HG02852 (cell line): ENCODE measurements at regions not wholly inside any gene's neighbourhood (a gene's known extent, or its start where the extent isn't known, plus 50 kb on each side); places are given as distances from the start of the nearest gene placed in this dataset.

Source experiments
- ATAC-seq: cut with Tn5 transposase; IDR thresholded peaks from one replicate; pipeline ENCODE4 v1.9.1; 2021; ENCODE audit warnings: mild to moderate bottlenecking, moderate library complexity; ENCODE audit not compliant: unreplicated experiment

DNA sequence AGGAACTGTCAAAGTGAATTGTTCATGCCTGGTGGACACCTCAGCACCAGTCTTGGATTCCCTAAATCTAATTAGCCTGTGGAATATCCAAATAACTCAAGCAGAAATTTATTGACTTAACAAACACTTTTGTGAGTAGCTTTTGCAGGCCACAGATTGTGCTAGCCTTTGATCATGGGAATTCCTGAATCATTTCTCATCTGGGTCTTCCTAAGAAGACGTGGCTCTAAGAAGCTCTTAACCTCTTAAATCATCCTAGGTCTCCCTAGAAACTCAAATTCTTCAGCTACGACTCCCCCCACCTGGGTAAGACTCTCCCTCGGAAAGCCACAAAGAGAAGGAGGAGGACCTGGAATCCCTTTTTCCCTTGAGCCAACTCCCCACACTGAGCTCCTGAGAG, 53.8 kb upstream of the PSEN2 start:
- no peak for ATAC-seq

DNA sequence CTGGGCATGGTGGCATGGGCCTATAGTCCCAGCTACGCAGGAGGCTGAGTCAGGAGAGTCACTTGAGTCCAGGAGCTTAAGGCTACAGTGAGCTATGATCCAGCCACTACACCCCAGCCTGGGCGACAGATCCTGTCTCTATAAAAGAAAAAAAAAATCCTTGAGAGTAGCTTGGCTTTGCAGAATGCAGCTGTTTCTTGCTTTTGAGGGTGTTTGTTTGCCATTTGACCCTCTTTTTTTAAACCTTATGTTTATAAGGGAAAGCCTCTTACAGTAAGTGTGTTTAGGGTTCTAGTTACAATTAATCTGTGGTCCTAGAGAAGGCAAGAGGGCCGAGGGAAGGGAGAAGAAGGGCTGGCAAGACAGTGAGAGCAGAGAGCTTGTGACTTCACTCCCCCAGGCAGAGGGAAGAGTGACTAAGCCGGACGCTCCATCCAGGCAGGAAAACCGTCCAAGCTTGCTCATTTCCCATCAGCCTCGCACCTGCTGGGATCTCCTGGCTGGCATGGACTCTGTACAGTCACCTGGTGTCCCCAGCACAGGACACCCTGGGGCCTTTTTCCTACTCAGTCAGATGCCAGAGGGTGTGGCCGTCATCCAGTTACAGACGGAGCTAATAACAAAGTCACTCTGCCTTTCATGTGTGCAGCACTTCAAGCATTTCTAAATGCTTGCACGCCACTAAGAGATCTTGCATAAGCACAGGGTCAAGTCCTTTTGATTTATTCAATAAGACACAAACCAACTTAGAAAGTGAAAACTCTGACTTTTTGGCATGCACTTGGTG, 55.5 kb upstream of the PSEN2 start:
- no peak for ATAC-seq

DNA sequence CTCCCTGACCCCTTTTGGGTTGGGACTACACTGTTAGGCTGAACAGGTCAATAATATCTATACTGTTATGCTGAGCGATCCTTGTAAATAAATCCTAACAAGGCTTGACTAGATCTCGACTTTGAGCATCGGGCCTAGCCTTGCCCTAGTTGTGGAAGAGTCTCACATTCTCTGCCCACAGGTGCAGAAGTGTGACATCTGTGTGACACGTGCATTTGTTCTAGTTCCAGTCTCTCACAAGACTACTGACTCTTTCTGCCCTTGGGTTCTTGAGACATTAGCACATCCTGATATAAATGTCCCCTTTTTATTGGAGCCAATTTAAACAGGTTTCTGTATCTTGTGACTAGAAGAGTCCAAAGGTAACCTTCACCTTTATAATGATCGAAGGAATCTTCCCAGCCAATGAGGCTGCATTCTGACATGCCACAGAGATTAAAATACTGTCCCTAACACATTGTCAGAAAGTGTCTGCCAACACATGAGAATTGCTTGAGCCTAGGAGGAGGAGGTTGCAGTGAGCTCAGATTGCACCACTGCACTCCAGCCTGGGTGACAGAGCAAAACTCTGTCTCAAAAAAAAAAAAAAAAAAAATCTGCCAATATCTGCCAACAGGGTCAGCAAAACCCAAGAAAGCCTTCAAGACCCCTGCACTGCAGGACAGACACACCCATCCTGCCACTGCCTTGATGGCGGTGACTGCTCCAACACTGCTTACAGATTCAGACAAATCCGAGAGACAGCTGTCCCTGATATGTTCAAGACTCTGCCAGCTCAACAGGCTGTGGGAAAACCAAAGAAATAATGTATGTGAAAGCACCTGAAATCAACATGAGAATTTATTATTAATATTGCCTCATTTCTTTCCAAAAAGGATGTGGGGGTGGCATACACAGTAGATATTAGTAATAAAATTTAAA, 56.5 kb upstream of the PSEN2 start:
- ATAC-seq, result no peak

DNA sequence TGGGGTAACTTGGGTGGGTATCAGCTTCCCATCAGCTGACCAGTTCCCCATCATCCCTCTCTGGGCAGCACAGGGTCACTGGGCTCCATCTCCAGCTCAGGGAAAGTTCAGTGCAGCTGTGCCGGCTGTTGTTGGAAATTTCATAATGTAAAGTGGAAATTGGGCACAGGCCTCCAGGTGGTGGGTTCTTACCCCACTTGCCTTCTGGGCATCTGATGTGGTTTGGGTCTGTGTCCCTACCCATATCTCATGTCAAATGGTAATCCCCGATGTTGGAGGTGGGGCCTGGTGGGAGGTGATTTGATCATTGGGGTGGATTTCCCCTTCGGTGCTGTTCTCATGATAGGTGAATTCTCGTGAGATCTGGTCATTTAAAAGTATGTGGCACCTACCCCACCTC, 59.7 kb upstream of the PSEN2 start:
- no peak for ATAC-seq

DNA sequence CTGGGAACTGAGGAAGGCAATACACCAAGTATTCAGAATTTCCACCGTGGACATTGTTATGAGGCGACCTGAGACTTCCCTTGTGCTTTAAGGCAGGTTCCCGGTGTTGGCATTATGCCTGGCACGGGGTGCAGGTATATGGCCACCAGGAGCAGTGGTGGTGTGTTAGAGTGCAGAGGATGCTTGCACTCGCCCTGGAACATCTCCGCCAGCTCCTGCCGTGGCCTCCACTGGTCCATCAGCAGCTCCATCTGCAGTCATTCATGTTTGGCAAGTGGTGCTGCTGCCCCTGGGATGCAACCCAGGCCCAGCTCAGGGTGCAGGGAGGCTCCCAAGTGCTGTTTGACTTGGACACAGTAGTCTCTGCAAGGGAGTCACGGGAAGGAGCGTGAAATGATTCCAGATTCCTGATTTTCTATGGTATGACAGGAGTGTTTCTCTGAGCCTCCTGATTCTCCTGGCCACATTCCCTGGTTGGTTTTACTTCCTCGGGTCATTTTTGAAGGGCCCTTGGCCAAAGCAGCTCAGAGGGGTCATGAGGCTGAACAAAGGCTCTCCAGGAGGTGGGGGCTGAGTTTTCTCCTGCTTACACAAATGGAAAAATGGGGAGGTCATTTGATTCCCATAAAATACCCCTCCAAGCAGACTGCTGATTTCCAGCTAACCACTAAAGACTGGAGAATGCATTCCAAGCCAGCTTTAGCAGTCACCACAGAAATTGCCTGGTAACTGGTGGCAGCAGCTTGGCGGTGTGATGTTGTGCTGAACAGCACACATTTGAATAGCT, 60.4 kb upstream of the PSEN2 start:
- no peak for ATAC-seq

DNA sequence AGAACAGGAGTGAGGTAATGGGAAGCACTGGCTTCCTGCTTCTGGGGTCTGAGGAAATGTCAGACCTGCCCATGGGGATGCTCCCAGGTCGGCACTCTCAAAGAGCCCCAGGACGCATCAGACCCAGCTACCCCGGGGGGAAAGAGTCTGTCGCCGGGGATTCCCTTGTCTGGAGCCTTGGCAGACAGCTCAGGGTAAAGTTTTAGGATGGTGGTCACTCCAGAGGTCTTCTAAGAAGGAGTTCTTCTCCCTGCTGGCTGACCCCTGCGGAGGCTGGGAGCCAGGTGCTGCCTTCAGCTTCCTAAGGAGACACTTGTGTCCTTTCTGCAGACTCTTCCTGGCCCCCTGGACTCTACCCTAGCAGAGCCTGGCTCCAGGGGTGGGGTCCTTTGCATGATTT, 61.9 kb upstream of the PSEN2 start:
- no peak for ATAC-seq

DNA sequence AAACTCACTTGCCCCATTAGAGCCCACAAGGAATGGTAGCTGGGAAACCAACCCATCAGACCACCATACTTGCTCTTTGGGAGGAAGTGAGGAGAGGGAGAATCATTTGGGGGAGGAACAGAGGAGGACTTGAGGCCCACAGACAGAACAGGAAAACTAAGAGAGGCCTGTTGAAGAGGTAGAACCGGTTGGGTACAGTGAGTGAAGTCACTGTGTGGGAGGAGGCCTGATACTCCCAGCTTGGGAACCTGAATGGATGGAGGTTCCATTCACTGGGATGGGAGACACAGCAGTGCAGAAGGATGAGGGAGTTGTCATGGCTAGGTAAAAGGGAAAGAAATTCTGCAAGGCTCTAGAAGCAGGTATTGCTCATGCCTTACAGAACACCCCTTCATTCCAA, 63.4 kb upstream of the PSEN2 start:
- ATAC-seq, result no peak

DNA sequence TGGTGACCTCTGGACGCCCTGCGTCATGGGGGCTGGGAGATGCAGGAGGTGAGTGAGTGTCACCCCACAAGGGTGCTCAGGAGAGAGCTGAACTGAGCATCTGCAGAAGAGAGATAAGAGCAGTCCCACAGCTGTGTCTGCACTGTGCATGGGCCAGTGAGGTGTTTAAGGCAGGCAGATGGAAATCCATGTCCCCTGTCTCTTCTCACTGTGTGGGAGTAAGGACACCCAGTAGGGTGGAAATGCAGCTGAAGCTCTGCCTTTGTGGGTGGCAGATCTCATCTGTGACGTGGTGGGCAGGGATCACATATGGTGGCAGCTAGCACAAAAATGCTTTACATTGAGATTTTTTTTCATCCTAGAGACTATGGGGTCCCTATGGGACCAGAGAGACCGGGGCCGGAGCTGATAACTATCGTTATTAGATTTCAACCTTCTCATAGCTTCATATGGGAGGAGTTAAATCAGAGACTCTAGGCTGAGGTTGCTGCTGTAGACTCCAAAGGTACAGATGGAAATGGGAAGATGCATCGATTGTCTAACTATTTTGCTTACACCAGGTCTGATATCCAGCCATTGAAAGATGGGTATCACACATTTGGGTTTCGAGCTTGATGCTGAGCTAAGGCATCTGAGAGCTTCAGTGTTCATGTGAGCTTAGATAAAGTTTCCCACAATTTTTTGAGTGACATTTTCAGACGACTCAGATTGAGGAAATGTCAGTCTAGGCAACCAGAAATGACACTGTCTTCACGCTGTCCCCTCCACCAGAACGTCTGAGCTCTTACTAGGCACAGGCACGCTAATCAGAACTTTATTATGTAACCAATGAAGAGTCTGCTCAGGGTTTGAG, 65.3 kb upstream of the PSEN2 start:
- ATAC-seq, result no peak

DNA sequence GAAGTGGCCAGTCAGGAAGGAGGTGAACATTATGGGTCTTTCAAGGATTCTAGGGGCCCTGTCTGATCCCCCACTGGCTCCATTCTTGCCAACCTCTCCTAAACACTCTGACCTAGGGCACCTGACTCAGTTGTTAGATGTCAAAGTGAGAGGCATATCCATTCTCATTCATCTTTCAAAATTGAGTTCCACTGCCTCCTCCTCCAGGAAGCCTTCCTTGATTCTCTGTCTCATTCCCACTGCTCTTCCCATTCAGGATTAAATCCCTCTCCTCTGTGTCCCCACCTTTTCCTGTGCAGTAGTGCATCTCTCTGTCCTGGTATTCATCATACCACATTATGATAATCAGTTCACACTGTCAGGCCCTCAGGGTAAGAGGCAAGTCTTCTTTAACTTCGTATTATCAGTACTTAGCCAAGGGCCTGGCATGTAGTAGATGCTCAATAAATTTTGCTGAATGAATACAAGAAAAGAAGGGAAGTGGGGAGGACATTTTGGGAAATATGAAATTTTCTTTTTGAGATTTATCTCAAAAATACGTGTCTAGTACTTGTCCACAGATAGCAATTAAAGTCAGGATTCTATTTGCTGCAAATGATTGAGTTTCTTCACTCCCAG, 61.8 kb upstream of the ITPKB start:
- ATAC-seq, result no peak

DNA sequence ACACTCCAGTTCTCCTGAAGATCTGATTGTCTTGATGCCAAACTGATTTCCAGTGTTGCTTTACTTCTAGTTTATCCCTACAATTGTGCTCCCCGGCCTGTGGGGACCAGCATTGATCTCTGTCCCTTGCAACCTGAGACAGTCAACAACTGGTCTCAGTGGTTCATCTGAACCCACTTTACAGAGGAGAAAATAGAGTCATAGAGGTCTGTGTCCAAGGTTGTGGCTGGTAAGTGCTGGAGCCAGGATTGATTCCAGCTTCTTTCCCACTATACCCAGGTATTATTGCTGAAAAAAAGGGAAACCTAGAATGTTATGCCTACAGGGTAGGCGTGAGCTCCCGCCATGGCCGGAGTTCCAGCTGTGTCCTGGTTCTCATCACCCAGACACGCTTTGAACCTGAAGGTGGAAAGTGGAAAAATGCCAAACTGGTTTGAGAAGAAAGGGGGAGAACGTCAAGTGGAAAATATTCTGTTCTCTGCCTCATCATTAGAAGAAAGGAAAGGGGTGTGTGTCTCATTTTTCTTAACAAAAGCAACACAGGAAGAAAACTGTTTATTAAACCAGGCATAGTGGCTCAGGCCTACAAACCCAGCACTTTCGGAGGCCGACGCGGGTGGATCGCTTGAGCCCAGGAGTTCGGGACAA, 60.7 kb upstream of the ITPKB start:
- no peak for ATAC-seq

DNA sequence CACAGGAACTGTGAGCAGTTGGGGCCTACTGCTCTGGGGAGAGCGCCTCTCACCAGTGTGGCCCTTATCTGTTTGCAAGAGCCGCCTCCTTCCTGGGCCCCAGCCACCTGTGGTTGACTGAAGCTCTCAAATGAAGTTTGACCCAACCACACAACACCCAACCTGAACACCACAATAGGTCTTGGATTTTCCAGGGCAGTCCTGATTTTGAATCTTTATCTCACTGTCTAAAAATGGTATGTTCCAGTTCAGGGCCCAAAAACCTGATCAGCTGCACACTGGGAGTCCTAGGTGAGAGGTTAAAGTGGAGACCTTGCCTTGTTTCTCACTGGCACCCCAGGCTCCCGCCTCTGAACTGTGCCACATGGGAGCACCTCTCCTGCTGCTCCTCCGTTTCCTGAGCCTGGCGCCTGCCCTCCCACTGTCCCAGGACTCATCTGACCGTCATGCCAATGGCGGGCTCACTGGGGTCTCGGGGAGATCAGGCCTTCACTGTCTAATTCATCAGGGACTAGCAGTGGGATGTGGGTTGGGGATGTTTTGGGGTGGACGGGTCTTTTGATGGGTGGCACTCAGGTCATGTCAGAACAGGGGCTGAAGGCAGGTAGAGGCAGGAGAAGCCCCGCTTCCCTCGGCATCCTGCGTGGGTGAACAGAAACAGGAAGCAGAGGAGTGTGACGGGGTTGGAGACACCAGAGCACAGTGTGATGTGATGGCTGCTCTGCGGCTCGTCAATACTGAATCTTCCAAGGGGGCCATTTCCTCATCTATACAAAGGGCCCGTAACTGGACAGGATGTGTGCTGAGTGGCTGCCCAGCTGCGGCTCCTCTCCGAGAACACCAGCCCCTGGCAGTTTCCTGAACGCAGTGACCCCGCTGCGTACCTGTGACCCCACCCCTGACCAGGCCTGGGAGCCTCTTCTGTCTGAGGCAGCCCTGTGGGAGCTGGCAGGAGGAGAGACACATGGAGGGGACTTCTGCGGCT, 59.6 kb upstream of the ITPKB start:
- ATAC-seq, result peak; percentile 89

DNA sequence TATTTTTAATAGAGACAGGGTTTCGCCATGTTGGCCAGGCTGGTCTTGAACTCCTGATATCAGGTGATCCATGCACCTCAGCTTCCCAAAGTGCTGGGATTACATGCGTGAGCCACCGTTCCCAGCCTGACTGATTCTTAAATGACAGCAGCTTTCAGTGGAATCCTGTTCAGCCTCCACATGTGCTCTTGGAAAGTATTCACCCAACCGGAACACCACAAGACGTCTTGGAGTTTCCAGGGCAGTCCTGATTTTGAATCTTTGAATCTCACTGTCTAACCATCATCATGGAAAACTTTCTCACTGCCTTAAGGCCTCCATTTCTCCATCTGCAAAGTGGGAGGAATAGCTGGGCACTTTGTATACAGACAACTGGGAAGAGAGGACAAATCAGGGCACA, 58.1 kb upstream of the ITPKB start:
- no peak for ATAC-seq

DNA sequence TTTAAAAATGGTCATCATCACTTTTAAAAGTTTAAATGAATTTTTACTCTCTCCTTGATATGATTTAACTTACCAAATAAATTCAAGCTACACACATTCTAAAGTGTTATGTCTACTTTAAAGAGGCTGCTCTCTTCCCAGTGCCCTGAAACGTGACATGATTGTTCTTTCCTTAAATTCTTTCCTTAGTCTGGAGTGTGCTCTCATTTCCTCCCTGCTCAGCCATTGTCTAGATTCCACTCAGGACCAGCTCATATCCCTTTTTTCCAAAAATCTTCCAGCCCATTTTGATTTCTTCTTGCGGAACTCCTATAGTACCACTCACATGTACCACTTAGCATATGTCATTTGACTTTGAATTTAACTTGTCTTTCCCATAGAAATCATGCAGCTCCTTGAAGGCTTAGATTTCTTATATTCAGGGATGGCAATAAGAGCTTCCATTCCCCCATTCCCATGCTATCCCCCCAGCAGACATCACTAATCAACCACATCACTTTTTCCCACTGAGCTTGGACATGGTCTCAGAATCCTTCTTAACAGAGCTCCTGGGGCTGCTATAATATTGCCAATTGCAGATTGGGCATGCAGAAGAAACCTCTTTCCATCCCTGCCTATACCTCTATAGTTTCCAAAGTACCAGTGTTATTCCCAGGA, 54.7 kb upstream of the ITPKB start:
- ATAC-seq, result no peak

DNA sequence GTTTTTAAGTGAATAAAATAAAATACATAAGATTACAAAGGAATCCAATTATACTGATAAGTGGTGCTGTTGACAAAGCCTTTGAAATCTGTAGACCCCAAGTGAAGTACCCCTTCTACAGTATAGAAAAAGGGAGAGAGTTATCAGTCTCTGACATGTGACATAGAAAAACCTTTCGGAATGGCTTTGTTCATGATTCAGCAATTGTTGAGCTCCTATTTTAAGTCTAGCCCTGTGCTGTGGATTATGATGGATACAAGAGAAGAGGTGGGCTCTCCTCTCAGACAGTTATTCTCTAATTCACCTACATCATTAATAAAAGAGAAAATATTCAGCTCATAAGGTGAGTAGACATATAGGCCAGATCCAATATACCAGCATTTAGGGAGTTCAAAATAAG, 53.3 kb upstream of the ITPKB start:
- ATAC-seq, result no peak

DNA sequence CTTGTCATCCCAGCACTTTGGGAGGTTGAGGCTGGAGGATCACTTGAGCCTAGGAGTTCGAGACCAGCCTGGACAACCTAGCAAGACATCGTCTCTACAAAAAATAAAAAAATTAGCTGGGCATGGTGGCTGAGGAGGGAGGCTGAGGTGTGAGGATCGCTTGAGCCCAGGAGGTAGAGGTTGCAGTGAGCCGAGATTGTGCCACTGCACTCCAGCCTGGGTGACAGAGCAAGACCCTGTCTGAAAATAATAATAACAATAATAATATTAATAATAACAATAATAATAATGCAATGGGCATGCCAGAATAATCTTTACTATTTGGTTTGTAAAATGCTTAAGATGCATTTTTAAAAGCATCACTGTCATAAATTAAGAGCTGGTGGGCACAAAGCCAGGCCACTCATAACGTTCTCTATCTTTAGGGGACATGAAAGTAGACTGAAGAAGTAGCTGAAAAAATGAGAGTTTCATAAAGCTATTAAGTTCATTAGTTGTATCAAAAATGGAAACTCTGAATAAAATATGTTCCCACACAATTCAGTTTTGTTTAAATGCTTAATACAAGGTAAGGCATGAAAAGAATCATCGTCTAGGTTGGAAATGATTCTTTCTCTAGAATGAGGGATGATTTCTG, 51.6 kb upstream of the ITPKB start:
- no peak for ATAC-seq

DNA sequence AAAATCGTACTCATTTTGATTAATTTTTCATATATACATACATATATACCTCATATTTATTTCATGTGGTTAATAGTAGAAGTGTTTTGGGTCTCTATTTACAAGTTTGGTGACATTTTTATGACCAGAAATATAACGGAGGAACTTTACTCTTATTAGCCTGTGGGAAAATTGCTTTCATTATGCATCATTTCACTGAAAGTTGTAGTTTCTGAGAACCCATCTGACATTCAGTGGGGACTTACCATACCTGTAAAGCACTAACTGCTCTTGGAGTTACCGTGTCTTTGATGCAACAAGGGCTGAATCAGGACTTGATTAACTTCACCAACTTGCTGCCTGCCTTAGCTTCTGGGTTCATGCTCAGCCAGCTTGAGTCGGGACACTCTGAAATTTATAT, 49.9 kb upstream of the ITPKB start:
- peak; percentile 46 for ATAC-seq
